ENCODE measurements at regions not wholly inside any gene's neighbourhood (a gene's known extent, or its start where the extent isn't known, plus 50 kb on each side); places are given as distances from the start of the nearest gene placed in this dataset.

DNA sequence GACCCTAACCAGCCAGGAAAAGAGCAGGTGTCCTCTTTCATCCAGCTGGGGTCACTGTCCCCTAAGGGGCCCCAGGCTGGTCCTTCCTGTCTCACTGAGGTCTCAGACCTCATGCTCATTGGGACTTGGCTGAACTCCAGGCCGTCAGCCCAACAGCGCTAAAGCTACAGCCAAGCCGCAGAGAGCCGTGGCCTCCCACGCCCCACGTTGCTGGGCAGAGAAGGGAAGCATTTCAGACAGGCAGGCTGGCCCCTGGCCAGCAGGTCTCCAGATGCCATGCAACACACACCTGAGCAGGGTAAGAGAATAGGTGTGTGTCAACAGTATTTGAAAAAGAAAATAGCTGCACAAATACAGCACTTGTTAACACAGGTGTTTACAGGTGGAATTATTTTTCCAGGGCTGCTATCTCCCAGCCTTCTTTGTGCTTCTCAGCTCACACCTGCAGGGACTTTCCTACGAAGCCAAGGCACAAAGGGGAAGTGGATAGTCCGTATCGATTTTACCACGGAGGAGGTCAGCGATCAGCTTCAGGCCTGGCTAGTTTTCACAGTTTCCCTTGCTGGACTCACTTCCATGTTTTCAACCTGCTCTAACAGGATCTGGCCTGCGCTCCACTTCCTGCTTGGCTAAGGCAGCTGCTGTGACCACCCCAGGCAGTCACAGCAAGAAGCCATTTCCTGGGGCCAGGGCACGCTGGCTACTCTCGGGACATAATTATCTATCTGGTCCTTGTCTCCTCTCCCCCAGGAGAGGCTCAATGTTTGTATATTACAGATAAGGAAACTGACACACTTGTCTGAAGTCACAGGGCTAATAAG lies 156.1 kb upstream of the ID2 start:
- H3K4me3 Mint-ChIP-seq, result no peak overlapping the region
- Histone ChIP-seq H3K27me3 (no peaks in the 10 kb centered on the region), H3K36me3 (no peaks in the 10 kb centered on the region), H3K4me2 (no peak overlapping the region), H3K4me1 (peaks cover 9% of the 10 kb centered on the region), H2AFZ (replicated peaks) (no peak overlapping the region), H3K79me2 (ENCODE audit: low read depth) (no peaks in the 10 kb centered on the region), H3K27ac (no peak overlapping the region), H3K9me3 (ENCODE audit: low read depth) (no peaks in the 10 kb centered on the region), H3K9ac (no peak overlapping the region), H3K4me3 (no peak overlapping the region), H3F3A (ENCODE audit: low read depth) (no peaks in the 10 kb centered on the region), H4K20me1 (ENCODE audit: low read depth) (no peaks in the 10 kb centered on the region)
- peaks cover 10% of the 10 kb centered on the region for H3K9me3 Mint-ChIP-seq
- TF ChIP-seq, protein P1, sequence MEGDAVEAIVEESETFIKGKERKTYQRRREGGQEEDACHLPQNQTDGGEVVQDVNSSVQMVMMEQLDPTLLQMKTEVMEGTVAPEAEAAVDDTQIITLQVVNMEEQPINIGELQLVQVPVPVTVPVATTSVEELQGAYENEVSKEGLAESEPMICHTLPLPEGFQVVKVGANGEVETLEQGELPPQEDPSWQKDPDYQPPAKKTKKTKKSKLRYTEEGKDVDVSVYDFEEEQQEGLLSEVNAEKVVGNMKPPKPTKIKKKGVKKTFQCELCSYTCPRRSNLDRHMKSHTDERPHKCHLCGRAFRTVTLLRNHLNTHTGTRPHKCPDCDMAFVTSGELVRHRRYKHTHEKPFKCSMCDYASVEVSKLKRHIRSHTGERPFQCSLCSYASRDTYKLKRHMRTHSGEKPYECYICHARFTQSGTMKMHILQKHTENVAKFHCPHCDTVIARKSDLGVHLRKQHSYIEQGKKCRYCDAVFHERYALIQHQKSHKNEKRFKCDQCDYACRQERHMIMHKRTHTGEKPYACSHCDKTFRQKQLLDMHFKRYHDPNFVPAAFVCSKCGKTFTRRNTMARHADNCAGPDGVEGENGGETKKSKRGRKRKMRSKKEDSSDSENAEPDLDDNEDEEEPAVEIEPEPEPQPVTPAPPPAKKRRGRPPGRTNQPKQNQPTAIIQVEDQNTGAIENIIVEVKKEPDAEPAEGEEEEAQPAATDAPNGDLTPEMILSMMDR (IDR thresholded peaks at IDR 0.05), result peak; percentile 15
- TF ChIP-seq EZH2phosphoT487 (IDR thresholded peaks at IDR 0.05) (no peak), EZH2 (IDR thresholded peaks at IDR 0.05) (no peak)
- H3K36me3 Mint-ChIP-seq, result no peaks in the 10 kb centered on the region
- DNase-seq (ENCODE audit: low spot score), result peak; percentile 39
- no peak overlapping the region for H3K27ac Mint-ChIP-seq
- H3K27me3 Mint-ChIP-seq (ENCODE audit: insufficient read depth, low read depth), result peaks cover 8% of the 10 kb centered on the region
- peaks cover 36% of the 10 kb centered on the region for H3K4me1 Mint-ChIP-seq

DNA sequence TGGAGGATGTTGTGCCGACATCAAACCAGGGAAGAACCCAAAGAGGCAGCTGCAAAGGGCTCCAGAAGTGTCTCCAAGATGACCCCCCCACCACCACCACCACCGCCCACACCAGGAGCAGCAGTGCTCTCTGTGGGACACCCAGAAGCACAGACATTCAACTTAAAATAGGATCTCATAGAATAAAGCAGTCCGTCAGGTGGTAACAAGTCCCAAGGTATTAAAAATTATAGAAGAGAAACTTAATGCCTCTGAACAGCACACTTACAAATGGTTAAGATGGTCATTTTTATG lies 155.5 kb upstream of the ID2 start:
- H3K27ac Mint-ChIP-seq, result no peak overlapping the region
- H3F3A ChIP-seq (ENCODE audit: low read depth), result no peaks in the 10 kb centered on the region
- peaks cover 9% of the 10 kb centered on the region for H3K4me1 ChIP-seq
- no peak overlapping the region for H3K4me3 Mint-ChIP-seq
- no peak overlapping the region for H3K27ac ChIP-seq
- no peak overlapping the region for H2AFZ ChIP-seq (replicated peaks)
- H3K4me1 Mint-ChIP-seq, result peaks cover 36% of the 10 kb centered on the region
- no peak overlapping the region for H3K9ac ChIP-seq
- no peaks in the 10 kb centered on the region for H3K36me3 Mint-ChIP-seq
- H3K9me3 ChIP-seq (ENCODE audit: low read depth), result no peaks in the 10 kb centered on the region
- H3K36me3 ChIP-seq, result no peaks in the 10 kb centered on the region
- no peak overlapping the region for H3K4me3 ChIP-seq
- no peaks in the 10 kb centered on the region for H4K20me1 ChIP-seq (ENCODE audit: low read depth)
- DNase-seq (ENCODE audit: low spot score), result no peak
- TF ChIP-seq EZH2phosphoT487 (IDR thresholded peaks at IDR 0.05) (no peak), EZH2 (IDR thresholded peaks at IDR 0.05) (no peak)
- TF ChIP-seq, protein P1 (IDR thresholded peaks at IDR 0.05), result no peak
- no peaks in the 10 kb centered on the region for H3K79me2 ChIP-seq (ENCODE audit: low read depth)
- peaks cover 7% of the 10 kb centered on the region for H3K27me3 Mint-ChIP-seq (ENCODE audit: insufficient read depth, low read depth)
- no peak overlapping the region for H3K4me2 ChIP-seq
- peaks cover 14% of the 10 kb centered on the region for H3K9me3 Mint-ChIP-seq
- H3K27me3 ChIP-seq, result no peaks in the 10 kb centered on the region

DNA sequence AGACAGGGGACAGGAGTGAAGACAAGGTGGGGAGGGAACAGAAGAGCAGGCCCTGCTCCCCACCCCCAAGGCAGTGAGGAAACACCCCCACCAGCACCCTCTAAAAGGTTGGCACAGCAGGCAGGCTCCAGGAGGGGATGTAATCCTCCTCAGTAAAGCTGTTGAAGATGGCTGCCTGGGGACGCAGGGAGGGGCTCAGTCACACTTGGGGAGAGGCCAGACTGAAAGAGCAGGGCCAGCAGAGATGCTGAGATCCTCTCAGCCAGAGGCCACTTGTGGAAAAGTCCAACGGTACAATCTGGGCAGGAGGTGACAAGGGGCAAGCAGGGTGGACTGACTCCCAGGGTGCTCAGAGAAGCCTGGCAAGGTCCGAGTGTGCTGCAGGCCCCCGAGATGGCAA lies 154.8 kb upstream of the ID2 start:
- H3K4me1 ChIP-seq, result peaks cover 9% of the 10 kb centered on the region

More for the DNA sequence above, 154.8 kb upstream of the ID2 start:
- Histone ChIP-seq H4K20me1 (ENCODE audit: low read depth) (no peaks in the 10 kb centered on the region), H3K27ac (no peak overlapping the region), H3K79me2 (ENCODE audit: low read depth) (no peaks in the 10 kb centered on the region), H3K4me2 (no peak overlapping the region), H3K27me3 (no peaks in the 10 kb centered on the region), H3K36me3 (no peaks in the 10 kb centered on the region), H3K4me3 (no peak overlapping the region), H3K9me3 (ENCODE audit: low read depth) (no peaks in the 10 kb centered on the region), H3K9ac (no peak overlapping the region), H3F3A (ENCODE audit: low read depth) (no peaks in the 10 kb centered on the region), H2AFZ (replicated peaks) (no peak overlapping the region)
- no peak for DNase-seq (ENCODE audit: low spot score)
- peaks cover 5% of the 10 kb centered on the region for H3K27me3 Mint-ChIP-seq (ENCODE audit: insufficient read depth, low read depth)
- peaks cover 20% of the 10 kb centered on the region for H3K9me3 Mint-ChIP-seq
- no peak overlapping the region for H3K27ac Mint-ChIP-seq
- TF ChIP-seq EZH2 (IDR thresholded peaks at IDR 0.05) (no peak), EZH2phosphoT487 (IDR thresholded peaks at IDR 0.05) (no peak)
- TF ChIP-seq, protein P1 (IDR thresholded peaks at IDR 0.05), result no peak
- no peak overlapping the region for H3K4me3 Mint-ChIP-seq
- peaks cover 36% of the 10 kb centered on the region for H3K4me1 Mint-ChIP-seq
- no peaks in the 10 kb centered on the region for H3K36me3 Mint-ChIP-seq
